ENCODE measurements at regions not wholly inside any gene's neighbourhood (a gene's known extent, or its start where the extent isn't known, plus 50 kb on each side); places are given as distances from the start of the nearest gene placed in this dataset.
"Not testable (repeated sequence)": the region's sequence is repeated elsewhere in the genome, so short reads cannot be mapped to it uniquely, and the experiment has no call there.

DNA sequence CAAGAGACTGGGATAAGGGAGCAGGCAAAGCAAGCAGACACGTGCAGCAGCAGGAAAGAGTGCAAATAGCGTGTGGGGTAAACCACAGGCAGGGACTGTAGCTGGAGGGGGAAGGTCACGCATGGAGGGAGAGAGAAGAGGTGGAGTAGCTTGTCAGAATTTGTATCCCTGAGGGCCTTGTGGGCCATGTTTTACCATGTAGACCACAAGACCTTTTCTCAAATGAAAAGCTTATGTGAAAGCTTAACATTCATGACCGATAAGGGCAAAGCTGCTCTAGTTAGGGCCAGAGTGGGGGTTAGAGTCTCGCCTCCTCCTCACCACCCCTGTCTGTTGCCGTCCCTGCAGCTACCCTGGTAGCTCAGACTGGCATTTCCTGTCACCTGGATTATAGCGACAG is 152.9 kb upstream of the E2F7 start:
- Histone ChIP-seq H3K79me2 (ENCODE audit: insufficient read depth, low read length) (no peaks in the 10 kb centered on the region), H3K4me2 (ENCODE audit: low read length) (no peak overlapping the region), H3K36me3 (ENCODE audit: insufficient read depth, low read length) (no peaks in the 10 kb centered on the region), H3K27me3 (ENCODE audit: insufficient read depth, low read length) (no peaks in the 10 kb centered on the region), H3K4me3 (ENCODE audit: insufficient read depth, low read depth, low read length) (no peak overlapping the region), H2AFZ (ENCODE audit: low read depth, low read length) (no peak overlapping the region), H3K9me3 (ENCODE audit: insufficient read depth, low read depth, low read length) (no peaks in the 10 kb centered on the region), H3K27ac (ENCODE audit: low read depth, low read length) (no peak overlapping the region), H4K20me1 (ENCODE audit: insufficient read depth, low read length) (no peaks in the 10 kb centered on the region), H3K4me1 (ENCODE audit: insufficient read depth, low read length) (peaks cover 13% of the 10 kb centered on the region), H3K9ac (ENCODE audit: low read length) (no peak overlapping the region)
- DNase-seq (ENCODE audit: low read depth): no peak
- FAIRE-seq: no peak
- peaks cover 5% of the 10 kb centered on the region for H3K9me3 Mint-ChIP-seq (ENCODE audit: unreplicated experiment)
- H3K4me3 Mint-ChIP-seq (ENCODE audit: unreplicated experiment): no peak overlapping the region
- H3K4me1 Mint-ChIP-seq (ENCODE audit: low read depth, unreplicated experiment): peaks cover 5% of the 10 kb centered on the region
- no peaks in the 10 kb centered on the region for H3K27me3 Mint-ChIP-seq (ENCODE audit: low read depth, unreplicated experiment)
- H3K27ac Mint-ChIP-seq (ENCODE audit: unreplicated experiment): no peak overlapping the region
- no peaks in the 10 kb centered on the region for H3K36me3 Mint-ChIP-seq (ENCODE audit: low read depth, unreplicated experiment)
- no peak for TF ChIP-seq EZH2 (IDR thresholded peaks at IDR 0.05; ENCODE audit: insufficient read depth, low read length)
- TF ChIP-seq, protein P1, sequence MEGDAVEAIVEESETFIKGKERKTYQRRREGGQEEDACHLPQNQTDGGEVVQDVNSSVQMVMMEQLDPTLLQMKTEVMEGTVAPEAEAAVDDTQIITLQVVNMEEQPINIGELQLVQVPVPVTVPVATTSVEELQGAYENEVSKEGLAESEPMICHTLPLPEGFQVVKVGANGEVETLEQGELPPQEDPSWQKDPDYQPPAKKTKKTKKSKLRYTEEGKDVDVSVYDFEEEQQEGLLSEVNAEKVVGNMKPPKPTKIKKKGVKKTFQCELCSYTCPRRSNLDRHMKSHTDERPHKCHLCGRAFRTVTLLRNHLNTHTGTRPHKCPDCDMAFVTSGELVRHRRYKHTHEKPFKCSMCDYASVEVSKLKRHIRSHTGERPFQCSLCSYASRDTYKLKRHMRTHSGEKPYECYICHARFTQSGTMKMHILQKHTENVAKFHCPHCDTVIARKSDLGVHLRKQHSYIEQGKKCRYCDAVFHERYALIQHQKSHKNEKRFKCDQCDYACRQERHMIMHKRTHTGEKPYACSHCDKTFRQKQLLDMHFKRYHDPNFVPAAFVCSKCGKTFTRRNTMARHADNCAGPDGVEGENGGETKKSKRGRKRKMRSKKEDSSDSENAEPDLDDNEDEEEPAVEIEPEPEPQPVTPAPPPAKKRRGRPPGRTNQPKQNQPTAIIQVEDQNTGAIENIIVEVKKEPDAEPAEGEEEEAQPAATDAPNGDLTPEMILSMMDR (IDR thresholded peaks at IDR 0.05; ENCODE audit: insufficient read depth, low read depth, low read length): no peak

GRCh38 chr12:77216136-77216535 is 150.8 kb upstream of the E2F7 start:
- not testable (repeated sequence) for H3K4me3 ChIP-seq (ENCODE audit: insufficient read depth, low read depth, low read length); FAIRE-seq; H3K4me1 Mint-ChIP-seq (ENCODE audit: low read depth, unreplicated experiment); H3K36me3 ChIP-seq (ENCODE audit: insufficient read depth, low read length); H3K79me2 ChIP-seq (ENCODE audit: insufficient read depth, low read length); H3K27me3 ChIP-seq (ENCODE audit: insufficient read depth, low read length); H3K27ac ChIP-seq (ENCODE audit: low read depth, low read length); H3K27ac Mint-ChIP-seq (ENCODE audit: unreplicated experiment); H3K4me2 ChIP-seq (ENCODE audit: low read length); H3K9ac ChIP-seq (ENCODE audit: low read length); H3K36me3 Mint-ChIP-seq (ENCODE audit: low read depth, unreplicated experiment); H2AFZ ChIP-seq (ENCODE audit: low read depth, low read length); H4K20me1 ChIP-seq (ENCODE audit: insufficient read depth, low read length); H3K9me3 ChIP-seq (ENCODE audit: insufficient read depth, low read depth, low read length); H3K9me3 Mint-ChIP-seq (ENCODE audit: unreplicated experiment); DNase-seq (ENCODE audit: low read depth); H3K4me3 Mint-ChIP-seq (ENCODE audit: unreplicated experiment); H3K27me3 Mint-ChIP-seq (ENCODE audit: low read depth, unreplicated experiment)
- peaks cover 13% of the 10 kb centered on the region for H3K4me1 ChIP-seq (ENCODE audit: insufficient read depth, low read length)

- FAIRE-seq: peak; percentile 91
- Mint-ChIP-seq H3K27me3 (ENCODE audit: low read depth, unreplicated experiment) (no peaks in the 10 kb centered on the region), H3K27ac (ENCODE audit: unreplicated experiment) (peak overlapping the region; percentile 9), H3K9me3 (ENCODE audit: unreplicated experiment) (peaks cover 15% of the 10 kb centered on the region), H3K4me1 (ENCODE audit: low read depth, unreplicated experiment) (peaks cover 7% of the 10 kb centered on the region), H3K4me3 (ENCODE audit: unreplicated experiment) (no peak overlapping the region), H3K36me3 (ENCODE audit: low read depth, unreplicated experiment) (no peaks in the 10 kb centered on the region)
- H3K9ac ChIP-seq (ENCODE audit: low read length): no peak overlapping the region
- H3K27ac ChIP-seq (ENCODE audit: low read depth, low read length): no peak overlapping the region
- H3K79me2 ChIP-seq (ENCODE audit: insufficient read depth, low read length): no peaks in the 10 kb centered on the region
- no peak overlapping the region for H3K4me3 ChIP-seq (ENCODE audit: insufficient read depth, low read depth, low read length)
- peak; percentile 78 for DNase-seq (ENCODE audit: low read depth)
- no peaks in the 10 kb centered on the region for H3K27me3 ChIP-seq (ENCODE audit: insufficient read depth, low read length)
- H3K9me3 ChIP-seq (ENCODE audit: insufficient read depth, low read depth, low read length): no peaks in the 10 kb centered on the region
- no peaks in the 10 kb centered on the region for H3K36me3 ChIP-seq (ENCODE audit: insufficient read depth, low read length)
- TF ChIP-seq, protein P1 (IDR thresholded peaks at IDR 0.05; ENCODE audit: insufficient read depth, low read depth, low read length): no peak
- no peak for TF ChIP-seq EZH2 (IDR thresholded peaks at IDR 0.05; ENCODE audit: insufficient read depth, low read length)
- peak overlapping the region; percentile 53 for H3K4me2 ChIP-seq (ENCODE audit: low read length)
- no peak overlapping the region for H2AFZ ChIP-seq (ENCODE audit: low read depth, low read length)
- H4K20me1 ChIP-seq (ENCODE audit: insufficient read depth, low read length): no peaks in the 10 kb centered on the region
- peaks cover 13% of the 10 kb centered on the region for H3K4me1 ChIP-seq (ENCODE audit: insufficient read depth, low read length)
Observed at GRCh38 chr12:77214136-77214535, 148.8 kb upstream of the E2F7 start.

All from astrocyte (in vitro differentiated cells and primary cell).